Ectodermal cell (in vitro differentiated cells): ENCODE measurements at regions not wholly inside any gene's neighbourhood (a gene's known extent, or its start where the extent isn't known, plus 50 kb on each side); places are given as distances from the start of the nearest gene placed in this dataset.

Experiments
- H3K27ac ChIP-seq: 2 replicates; pipeline ENCODE4 v1.7.0; 2013; ENCODE audit warnings: mild to moderate bottlenecking, low read depth, low read length; ENCODE audit not compliant: insufficient read depth, poor library complexity, severe bottlenecking
- H3K27me3 ChIP-seq: 2 replicates; pipeline ENCODE4 v1.7.0; 2013; ENCODE audit warnings: mild to moderate bottlenecking, low read length; ENCODE audit not compliant: insufficient read depth, control insufficient read depth, poor library complexity, severe bottlenecking
- H3K36me3 ChIP-seq: one replicate; pipeline ENCODE4 v1.7.0; 2013; ENCODE audit warnings: low read length; ENCODE audit not compliant: control insufficient read depth, insufficient read depth
- H3K4me1 ChIP-seq: one replicate; pipeline ENCODE4 v1.7.0; 2013; ENCODE audit warnings: low read length; ENCODE audit not compliant: control insufficient read depth, insufficient read depth
- H3K4me3 ChIP-seq: 2 replicates; pipeline ENCODE4 v1.7.0; 2013; ENCODE audit warnings: low read depth, low read length, control low read depth; ENCODE audit not compliant: insufficient read depth
- H3K9me3 ChIP-seq: 2 replicates; pipeline ENCODE4 v1.7.0; 2013; ENCODE audit warnings: mild to moderate bottlenecking, low read length, moderate library complexity; ENCODE audit not compliant: control insufficient read depth
- WGBS, 2 experiments: methylation state at CpG; one replicate each; pipeline ENCODE4 v1.1.7; 2013; ENCODE audit warnings: missing lambda C conversion rate in 2 of 2; 5-methylcytosine and 5-hydroxymethylcytosine counted together

GRCh38 chr17:72531729-72532128, 410.9 kb downstream of the SOX9 start:
- 95 to 97% methylated on average over 6 of the region's 6 CpGs for WGBS, 2 experiments
- Histone ChIP-seq H3K27me3 (no peaks in the 10 kb centered on the region), H3K27ac (no peak overlapping the region), H3K4me3 (no peak overlapping the region), H3K4me1 (peaks cover 7% of the 10 kb centered on the region), H3K36me3 (no peaks in the 10 kb centered on the region), H3K9me3 (no peaks in the 10 kb centered on the region)

- Histone ChIP-seq H3K27ac (no peak overlapping the region), H3K9me3 (no peaks in the 10 kb centered on the region), H3K27me3 (no peaks in the 10 kb centered on the region), H3K4me3 (no peak overlapping the region), H3K36me3 (no peaks in the 10 kb centered on the region), H3K4me1 (peaks cover 15% of the 10 kb centered on the region)
- WGBS, 2 experiments, result 93 to 100% methylated on average over 1 to 2 of the region's 2 CpGs
These were observed 413.4 kb downstream of the SOX9 start for GRCh38 chr17:72534265-72534664.

GRCh38 chr17:72534776-72535175, 414.0 kb downstream of the SOX9 start:
- Histone ChIP-seq H3K9me3 (no peaks in the 10 kb centered on the region), H3K36me3 (no peaks in the 10 kb centered on the region), H3K27me3 (no peaks in the 10 kb centered on the region), H3K27ac (no peak overlapping the region), H3K4me3 (no peak overlapping the region), H3K4me1 (peaks cover 20% of the 10 kb centered on the region)
- 96 to 97% methylated on average over 3 of the region's 3 CpGs for WGBS, 2 experiments

- no peaks in the 10 kb centered on the region for H3K27me3 ChIP-seq
- 85 to 91% methylated on average over 4 of the region's 4 CpGs for WGBS, 2 experiments
- no peaks in the 10 kb centered on the region for H3K36me3 ChIP-seq
- no peak overlapping the region for H3K4me3 ChIP-seq
- H3K9me3 ChIP-seq, result no peaks in the 10 kb centered on the region
- H3K4me1 ChIP-seq, result peaks cover 19% of the 10 kb centered on the region
- no peak overlapping the region for H3K27ac ChIP-seq
These were observed 414.5 kb downstream of the SOX9 start for GRCh38 chr17:72535346-72535745.

GRCh38 chr17:72535779-72536178, 415.0 kb downstream of the SOX9 start:
- Histone ChIP-seq H3K9me3 (no peaks in the 10 kb centered on the region), H3K4me3 (no peak overlapping the region), H3K36me3 (no peaks in the 10 kb centered on the region), H3K27ac (no peak overlapping the region), H3K27me3 (no peaks in the 10 kb centered on the region), H3K4me1 (peaks cover 17% of the 10 kb centered on the region)
- 85 to 92% methylated on average over 5 of the region's 5 CpGs for WGBS, 2 experiments

GRCh38 chr17:72536788-72537187, 416.0 kb downstream of the SOX9 start:
- H3K27me3 ChIP-seq, result no peaks in the 10 kb centered on the region
- H3K27ac ChIP-seq, result no peak overlapping the region
- H3K4me1 ChIP-seq, result peaks cover 17% of the 10 kb centered on the region
- no peak overlapping the region for H3K4me3 ChIP-seq
- 81 to 85% methylated on average over 9 of the region's 9 CpGs for WGBS, 2 experiments
- H3K9me3 ChIP-seq, result no peaks in the 10 kb centered on the region
- no peaks in the 10 kb centered on the region for H3K36me3 ChIP-seq

- 63 to 70% methylated on average over 5 of the region's 5 CpGs for whole genome bisulfite sequencing, 2 experiments
- Histone ChIP-seq H3K4me1 (peaks cover 17% of the 10 kb centered on the region), H3K27me3 (no peaks in the 10 kb centered on the region), H3K9me3 (no peaks in the 10 kb centered on the region), H3K4me3 (no peak overlapping the region), H3K27ac (no peak overlapping the region), H3K36me3 (no peaks in the 10 kb centered on the region)
These were observed 417.6 kb downstream of the SOX9 start for GRCh38 chr17:72538443-72538842.

- Histone ChIP-seq H3K27me3 (no peaks in the 10 kb centered on the region), H3K4me1 (peaks cover 17% of the 10 kb centered on the region), H3K9me3 (no peaks in the 10 kb centered on the region), H3K36me3 (no peaks in the 10 kb centered on the region), H3K4me3 (no peak overlapping the region), H3K27ac (no peak overlapping the region)
- 37 to 38% methylated on average over 13 of the region's 13 CpGs for WGBS, 2 experiments
These were observed 418.1 kb downstream of the SOX9 start for GRCh38 chr17:72538901-72539352.

GRCh38 chr17:72539981-72540897, 419.4 kb downstream of the SOX9 start:
- WGBS, 2 experiments, result 11% methylated on average over 50 of the region's 50 CpGs
- Histone ChIP-seq H3K36me3 (no peaks in the 10 kb centered on the region), H3K9me3 (no peaks in the 10 kb centered on the region), H3K27ac (peak overlapping the region; percentile 55), H3K4me1 (peaks cover 17% of the 10 kb centered on the region), H3K27me3 (no peaks in the 10 kb centered on the region), H3K4me3 (no peak overlapping the region)

- H3K9me3 ChIP-seq, result no peaks in the 10 kb centered on the region
- H3K4me3 ChIP-seq, result no peak overlapping the region
- no peaks in the 10 kb centered on the region for H3K36me3 ChIP-seq
- peaks cover 17% of the 10 kb centered on the region for H3K4me1 ChIP-seq
- no peaks in the 10 kb centered on the region for H3K27me3 ChIP-seq
- no peak overlapping the region for H3K27ac ChIP-seq
- WGBS, 2 experiments, result 90 to 93% methylated on average over 5 of the region's 5 CpGs
These were observed 421.5 kb downstream of the SOX9 start for GRCh38 chr17:72542317-72542716.
